Activated CD4-positive, alpha-beta T cell treated with anti-CD3 and anti-CD28 coated beads, Interleukin-2, amount 10 ng/mL, durations not matched to agents 24 days and 14 days (primary cell): ENCODE measurements at regions not wholly inside any gene's neighbourhood (a gene's known extent, or its start where the extent isn't known, plus 50 kb on each side); places are given as distances from the start of the nearest gene placed in this dataset.

ENCODE experiments used
- DNase-seq: peaks from one replicate; pipeline ENCODE4 v3.0.0; 2022
- H3K27ac Mint-ChIP-seq: one replicate; pipeline ENCODE4 v1.8.0; 2022; ENCODE audit warnings: mild to moderate bottlenecking, mixed read lengths
- H3K27me3 Mint-ChIP-seq: one replicate; pipeline ENCODE4 v1.8.0; 2022; ENCODE audit warnings: mixed read lengths
- H3K36me3 Mint-ChIP-seq: one replicate; pipeline ENCODE4 v1.8.0; 2022; ENCODE audit warnings: low read depth, mild to moderate bottlenecking, mixed read lengths
- H3K4me1 Mint-ChIP-seq: one replicate; pipeline ENCODE4 v1.8.0; 2021; ENCODE audit warnings: mixed read lengths
- H3K4me3 Mint-ChIP-seq: one replicate; pipeline ENCODE4 v1.8.0; 2022; ENCODE audit warnings: mild to moderate bottlenecking, moderate library complexity, mixed read lengths
- H3K9me3 Mint-ChIP-seq: one replicate; pipeline ENCODE4 v1.8.0; 2021; ENCODE audit warnings: mixed read lengths
- intact Hi-C: fragments of 100-400 bp; cut with micrococcal nuclease; formaldehyde crosslinking; loops from one replicate; pipeline ENCODE4 v1.15.1; 2023

GRCh38 chr20:54305421-54305820, 97.5 kb downstream of the PFDN4 start:
- DNase-seq = no peak
- Mint-ChIP-seq H3K4me1 (peaks cover 7% of the 10 kb centered on the region), H3K9me3 (no peaks in the 10 kb centered on the region), H3K4me3 (no peak overlapping the region), H3K27ac (no peak overlapping the region), H3K36me3 (no peaks in the 10 kb centered on the region), H3K27me3 (no peaks in the 10 kb centered on the region)
- intact Hi-C loops = no loop called here

- Mint-ChIP-seq H3K36me3 (no peaks in the 10 kb centered on the region), H3K27me3 (no peaks in the 10 kb centered on the region), H3K4me3 (no peak overlapping the region), H3K4me1 (peaks cover 7% of the 10 kb centered on the region), H3K27ac (no peak overlapping the region), H3K9me3 (no peaks in the 10 kb centered on the region)
- no peak for DNase-seq
- intact Hi-C loops = no loop called here
These were observed 99.3 kb downstream of the PFDN4 start for GRCh38 chr20:54306985-54307710.

GRCh38 chr20:54308804-54309203, 100.9 kb downstream of the PFDN4 start:
- no peaks in the 10 kb centered on the region for H3K9me3 Mint-ChIP-seq
- H3K27me3 Mint-ChIP-seq = no peaks in the 10 kb centered on the region
- no peaks in the 10 kb centered on the region for H3K36me3 Mint-ChIP-seq
- DNase-seq = no peak
- H3K27ac Mint-ChIP-seq = no peak overlapping the region
- peaks cover 10% of the 10 kb centered on the region for H3K4me1 Mint-ChIP-seq
- intact Hi-C loops = no loop called here
- no peak overlapping the region for H3K4me3 Mint-ChIP-seq

- no peak overlapping the region for H3K4me3 Mint-ChIP-seq
- peaks cover 4% of the 10 kb centered on the region for H3K9me3 Mint-ChIP-seq
- peaks cover 17% of the 10 kb centered on the region for H3K4me1 Mint-ChIP-seq
- H3K27me3 Mint-ChIP-seq = no peaks in the 10 kb centered on the region
- DNase-seq = no peak
- intact Hi-C loops = no loop called here
- peak overlapping the region; percentile 46 for H3K27ac Mint-ChIP-seq
- no peaks in the 10 kb centered on the region for H3K36me3 Mint-ChIP-seq
These were observed 111.0 kb downstream of the PFDN4 start for GRCh38 chr20:54318892-54319291.

- peaks cover 4% of the 10 kb centered on the region for H3K9me3 Mint-ChIP-seq
- H3K4me3 Mint-ChIP-seq = no peak overlapping the region
- DNase-seq = no peak
- peak overlapping the region; percentile 62 for H3K27ac Mint-ChIP-seq
- peaks cover 25% of the 10 kb centered on the region for H3K4me1 Mint-ChIP-seq
- no peaks in the 10 kb centered on the region for H3K36me3 Mint-ChIP-seq
- no peaks in the 10 kb centered on the region for H3K27me3 Mint-ChIP-seq
- intact Hi-C loops = loop anchor here (1.0 to 5.0 kb wide), 4 partner anchors 33 to 155 kb away; partner anchors contain the start of genes DOK5 and PFDN4
These were observed 112.3 kb downstream of the PFDN4 start for GRCh38 chr20:54320148-54320607.

DNA sequence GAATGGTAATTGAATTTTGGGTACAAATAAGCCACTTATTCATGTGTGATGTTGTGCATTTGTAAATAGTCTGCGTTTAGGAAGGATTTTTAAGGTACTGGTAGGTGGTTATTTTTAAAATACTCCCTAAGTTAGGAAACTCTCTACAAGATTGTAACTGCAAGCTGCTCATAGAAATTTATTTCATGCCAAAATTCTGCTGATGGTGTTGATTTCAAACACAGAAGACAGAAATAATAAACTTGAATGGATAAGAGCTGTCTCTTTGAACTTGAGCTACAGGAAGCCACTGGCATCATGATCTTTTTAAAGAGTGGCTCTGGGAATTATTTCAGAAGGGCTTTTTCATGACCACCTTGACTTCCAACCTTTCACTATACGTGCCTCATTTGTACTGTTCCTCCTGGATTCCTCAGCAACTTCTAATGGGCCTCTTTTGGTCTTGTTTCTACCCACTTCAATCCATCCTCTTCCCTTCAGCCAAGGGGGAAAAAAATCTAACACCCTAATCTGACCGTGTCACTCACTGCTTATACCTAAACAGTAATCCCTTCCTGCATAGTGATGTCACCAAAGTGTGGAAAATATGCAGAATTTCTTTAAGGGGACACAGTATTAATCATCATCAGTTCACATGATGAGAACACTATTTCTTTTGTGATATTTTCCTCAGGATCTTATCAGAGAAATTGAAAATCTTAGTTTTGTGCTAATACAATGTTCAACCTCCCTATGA, 113.6 kb downstream of the PFDN4 start:
- H3K4me1 Mint-ChIP-seq = peaks cover 28% of the 10 kb centered on the region
- DNase-seq = no peak
- H3K36me3 Mint-ChIP-seq = no peaks in the 10 kb centered on the region
- peak overlapping the region; percentile 10 for H3K4me3 Mint-ChIP-seq
- intact Hi-C loops = loop anchor here (2.0 to 5.0 kb wide), 2 partner anchors 114 to 153 kb away; partner anchors contain the start of genes DOK5 and PFDN4
- H3K9me3 Mint-ChIP-seq = peaks cover 4% of the 10 kb centered on the region
- H3K27ac Mint-ChIP-seq = peak overlapping the region; percentile 89
- no peaks in the 10 kb centered on the region for H3K27me3 Mint-ChIP-seq

GRCh38 chr20:54323227-54323734, 115.4 kb downstream of the PFDN4 start:
- Mint-ChIP-seq H3K27ac (peak overlapping the region; percentile 84), H3K9me3 (peaks cover 8% of the 10 kb centered on the region), H3K36me3 (no peaks in the 10 kb centered on the region), H3K4me3 (no peak overlapping the region), H3K4me1 (peaks cover 28% of the 10 kb centered on the region), H3K27me3 (no peaks in the 10 kb centered on the region)
- intact Hi-C loops = loop anchor here (5.0 kb wide), 1 partner anchor 116 kb away; the partner anchor contains the start of gene PFDN4
- no peak for DNase-seq

GRCh38 chr20:54324041-54324440, 116.2 kb downstream of the PFDN4 start:
- Mint-ChIP-seq H3K4me3 (no peak overlapping the region), H3K9me3 (peaks cover 8% of the 10 kb centered on the region), H3K4me1 (peaks cover 25% of the 10 kb centered on the region), H3K36me3 (no peaks in the 10 kb centered on the region), H3K27ac (peak overlapping the region; percentile 84), H3K27me3 (no peaks in the 10 kb centered on the region)
- intact Hi-C loops = loop anchor here (2.0 to 5.0 kb wide), 2 partner anchors 103 to 117 kb away; partner anchors contain the start of gene PFDN4
- DNase-seq = no peak

DNA sequence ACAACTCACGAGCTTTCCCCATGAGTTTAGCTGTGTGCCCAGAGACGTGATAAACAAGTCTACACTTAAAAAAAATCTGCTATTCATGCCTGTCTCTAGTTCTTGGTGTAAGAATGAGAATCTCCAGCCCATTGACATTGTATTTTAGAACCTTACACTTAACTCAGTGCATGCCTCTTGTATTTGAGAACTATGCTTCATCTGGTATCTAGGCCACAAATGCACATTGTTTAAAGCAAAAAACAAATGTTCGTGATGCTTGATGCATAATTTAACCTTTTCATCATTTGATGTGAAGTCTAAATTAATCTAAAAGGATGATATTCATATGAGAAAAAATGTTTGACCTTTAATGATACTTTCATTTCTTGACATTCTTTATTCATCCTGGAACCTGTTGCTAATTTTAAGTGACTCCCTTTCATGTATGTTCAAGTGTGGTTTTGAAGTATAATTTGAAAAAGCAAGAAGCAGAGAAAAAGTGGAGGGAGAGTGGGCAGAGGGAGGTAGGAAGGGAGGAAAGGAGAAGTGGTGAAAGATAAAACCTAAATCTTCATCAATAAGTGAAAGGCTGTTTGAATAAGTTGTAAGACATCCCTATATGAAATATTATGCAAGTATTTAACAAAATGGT, 116.9 kb downstream of the PFDN4 start:
- Mint-ChIP-seq H3K9me3 (peaks cover 13% of the 10 kb centered on the region), H3K27ac (peak overlapping the region; percentile 84), H3K36me3 (no peaks in the 10 kb centered on the region), H3K27me3 (no peaks in the 10 kb centered on the region), H3K4me3 (peak overlapping the region; percentile 26), H3K4me1 (peaks cover 21% of the 10 kb centered on the region)
- no peak for DNase-seq
- intact Hi-C loops = loop anchor here (2.0 to 5.0 kb wide), 2 partner anchors 104 to 117 kb away; partner anchors contain the start of gene PFDN4

- H3K4me1 Mint-ChIP-seq = peaks cover 2% of the 10 kb centered on the region
- H3K27ac Mint-ChIP-seq = no peak overlapping the region
These were observed 127.4 kb downstream of the PFDN4 start for GRCh38 chr20:54335299-54335698.

GRCh38 chr20:54337144-54337543, 129.3 kb downstream of the PFDN4 start:
- H3K27ac Mint-ChIP-seq = no peak overlapping the region
- intact Hi-C loops = no loop called here

More at GRCh38 chr20:54335299-54335698, 127.4 kb downstream of the PFDN4 start:
- no peaks in the 10 kb centered on the region for H3K36me3 Mint-ChIP-seq
- no peak overlapping the region for H3K4me3 Mint-ChIP-seq
- peaks cover 22% of the 10 kb centered on the region for H3K9me3 Mint-ChIP-seq
- DNase-seq = no peak
- H3K27me3 Mint-ChIP-seq = no peaks in the 10 kb centered on the region
- intact Hi-C loops = no loop called here

DNA sequence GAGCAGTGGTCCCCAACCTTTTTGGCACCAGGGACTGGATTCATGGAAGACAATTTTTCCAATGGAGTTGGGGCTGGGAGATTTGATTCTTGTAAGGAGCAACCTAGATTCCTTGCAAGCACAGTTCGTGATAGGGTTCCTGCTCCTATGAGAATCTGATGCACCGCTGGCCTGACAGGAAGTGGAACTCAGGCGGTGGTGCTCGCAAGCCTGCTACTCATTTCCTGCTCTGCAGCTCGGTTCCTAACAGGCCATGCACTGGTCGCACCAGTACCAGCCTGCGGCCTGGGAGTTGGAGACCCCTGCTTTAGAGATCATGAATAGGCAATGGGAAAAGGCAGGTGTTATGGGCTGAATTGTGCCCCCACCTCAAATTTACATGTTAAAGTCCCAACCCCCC, 131.2 kb downstream of the PFDN4 start:
- Mint-ChIP-seq H3K27me3 (no peaks in the 10 kb centered on the region), H3K27ac (no peak overlapping the region), H3K36me3 (no peaks in the 10 kb centered on the region), H3K4me1 (peaks cover 9% of the 10 kb centered on the region), H3K9me3 (peaks cover 25% of the 10 kb centered on the region), H3K4me3 (no peak overlapping the region)
- intact Hi-C loops = no loop called here
- DNase-seq = no peak

More at GRCh38 chr20:54337144-54337543, 129.3 kb downstream of the PFDN4 start:
- H3K9me3 Mint-ChIP-seq = peaks cover 25% of the 10 kb centered on the region
- no peaks in the 10 kb centered on the region for H3K36me3 Mint-ChIP-seq
- peaks cover 7% of the 10 kb centered on the region for H3K4me1 Mint-ChIP-seq
- H3K27me3 Mint-ChIP-seq = no peaks in the 10 kb centered on the region
- DNase-seq = no peak
- H3K4me3 Mint-ChIP-seq = no peak overlapping the region

GRCh38 chr20:54340206-54340605, 132.3 kb downstream of the PFDN4 start:
- H3K4me1 Mint-ChIP-seq = peaks cover 11% of the 10 kb centered on the region
- no peak overlapping the region for H3K27ac Mint-ChIP-seq
- peak; percentile 25 for DNase-seq
- no peaks in the 10 kb centered on the region for H3K36me3 Mint-ChIP-seq
- H3K27me3 Mint-ChIP-seq = no peaks in the 10 kb centered on the region
- H3K9me3 Mint-ChIP-seq = peaks cover 17% of the 10 kb centered on the region
- no peak overlapping the region for H3K4me3 Mint-ChIP-seq
- intact Hi-C loops = no loop called here
